H1 (cell line): ENCODE measurements at regions not wholly inside any gene's neighbourhood (a gene's known extent, or its start where the extent isn't known, plus 50 kb on each side); places are given as distances from the start of the nearest gene placed in this dataset.

Experiments
- CTCF ChIA-PET: fragments of 300-600 bp; sonication (Branson Sonifier 250); formaldehyde crosslinking; loops from one replicate; lab custom pipeline; 2021; ENCODE audit not compliant: partially characterized antibody; lab: Charles Lee
- POLR2A ChIA-PET: fragments of 300-600 bp; sonication (Branson Sonifier 250); formaldehyde crosslinking; loops from one replicate; lab custom pipeline; 2021; ENCODE audit warnings: inconsistent platforms; ENCODE audit not compliant: partially characterized antibody; lab: Charles Lee
- DNase-seq, 2 experiments: peaks; one replicate each; pipeline versions ENCODE4 v3.0.0 to v3.0.0-alpha.2; 2010 to 2022; ENCODE audit warnings: low spot score in 2 of 2, low read depth in 1 of 2, mixed read lengths in 1 of 2
- FAIRE-seq: peaks from 2 replicates; lab custom pipeline; 2011; peaks lifted over from hg19 to GRCh38; lab: Jason Lieb, UNC
- H2AFZ ChIP-seq: 2 replicates; pipeline ENCODE4 v1.8.1; 2012; ENCODE audit warnings: low read length, inconsistent platforms
- H2AK5ac ChIP-seq: 2 replicates; pipeline ENCODE4 v1.6.1; 2013; ENCODE audit warnings: low read depth, low read length
- H2BK120ac ChIP-seq: replicated peaks from 2 replicates; pipeline ENCODE3; 2013; ENCODE audit warnings: low read depth, low read length, inconsistent platforms
- H2BK12ac ChIP-seq: 2 replicates; pipeline ENCODE4 v1.6.1; 2013; ENCODE audit warnings: low read depth, low read length
- H2BK15ac ChIP-seq: 2 replicates; pipeline ENCODE4 v1.6.1; 2013; ENCODE audit warnings: low read length
- H2BK20ac ChIP-seq: 2 replicates; pipeline ENCODE4 v1.6.1; 2013; ENCODE audit warnings: low read length
- H2BK5ac ChIP-seq: 2 replicates; pipeline ENCODE4 v1.6.1; 2013; ENCODE audit warnings: low read depth, low read length
- H3K14ac ChIP-seq: 2 replicates; pipeline ENCODE4 v1.6.1; 2013; ENCODE audit warnings: inconsistent platforms; ENCODE audit not compliant: insufficient read length
- H3K18ac ChIP-seq: 2 replicates; pipeline ENCODE4 v1.6.1; 2013; ENCODE audit warnings: low read length; ENCODE audit errors: extremely low read depth
- H3K23ac ChIP-seq: 2 replicates; pipeline ENCODE4 v1.6.1; 2013; ENCODE audit warnings: inconsistent platforms; ENCODE audit not compliant: insufficient read length
- H3K23me2 ChIP-seq: 2 replicates; pipeline ENCODE4 v1.6.1; 2013; ENCODE audit warnings: low read depth, low read length
- H3K27ac ChIP-seq: 2 replicates; pipeline ENCODE4 v1.6.1; 2011; ENCODE audit warnings: low read depth, low read length, inconsistent platforms
- H3K27me3 ChIP-seq, 4 experiments: replicated peaks in 1 of 4; 1 replicate in 1 of 4; 2 replicates in 3 of 4; pipeline versions ENCODE4 v1.6.1 to v1.8.1; 2011 to 2013; ENCODE audit warnings: low read length in 3 of 4, mild to moderate bottlenecking in 3 of 4, inconsistent platforms in 2 of 4, mixed read lengths in 2 of 4, moderate library complexity in 1 of 4; ENCODE audit not compliant: control insufficient read depth in 3 of 4, insufficient read depth in 3 of 4; ENCODE audit errors: extremely low read depth in 1 of 4
- H3K36me3 ChIP-seq, 4 experiments: 2 replicates each; pipeline versions ENCODE4 v1.6.1 to v1.8.1; 2011 to 2013; ENCODE audit warnings: mild to moderate bottlenecking in 4 of 4, low read length in 3 of 4, moderate library complexity in 2 of 4, control low read depth in 1 of 4, inconsistent platforms in 1 of 4; ENCODE audit not compliant: insufficient read depth in 4 of 4, control insufficient read depth in 2 of 4
- H3K4ac ChIP-seq: replicated peaks from 2 replicates; pipeline ENCODE3; 2013; ENCODE audit warnings: low read length, low read depth, mixed read lengths, inconsistent platforms; ENCODE audit not compliant: insufficient read length
- H3K4me1 ChIP-seq, 4 experiments: replicated peaks in 1 of 4; 1 replicate in 1 of 4; 2 replicates in 3 of 4; pipeline versions ENCODE4 v1.6.1 to v1.8.1; 2011 to 2013; ENCODE audit warnings: low read length in 3 of 4, inconsistent platforms in 2 of 4, mixed read lengths in 1 of 4; ENCODE audit not compliant: insufficient read depth in 4 of 4, control insufficient read depth in 3 of 4
- H3K4me2 ChIP-seq, 2 experiments: 2 replicates each; pipeline versions ENCODE4 v1.6.1 to v1.8.1; 2011 to 2013; ENCODE audit warnings: low read depth in 2 of 2, low read length in 2 of 2, control low read depth in 1 of 2, inconsistent platforms in 1 of 2, mild to moderate bottlenecking in 1 of 2; ENCODE audit not compliant: insufficient read depth in 1 of 2
- H3K4me3 ChIP-seq, 4 experiments: fragments of 200-600, 300-600 bp in 1 of 4; sonication (generic), shearing (Covaris generic), sonication (Bioruptor Twin) in 1 of 4; 2 replicates each; pipeline versions ENCODE4 v1.5.1 to v1.8.1; 2011 to 2016; ENCODE audit warnings: low read length in 4 of 4, low read depth in 3 of 4, control low read depth in 2 of 4, inconsistent platforms in 2 of 4, mild to moderate bottlenecking in 2 of 4, mixed read lengths in 1 of 4, moderate library complexity in 1 of 4; ENCODE audit not compliant: insufficient read depth in 2 of 4; ENCODE audit errors: extremely low read depth in 1 of 4
- H3K56ac ChIP-seq: replicated peaks from 2 replicates; pipeline ENCODE3; 2013; ENCODE audit warnings: low read depth, mild to moderate bottlenecking, mixed read lengths, low read length, inconsistent platforms; ENCODE audit not compliant: insufficient read length
- H3K79me1 ChIP-seq: 2 replicates; pipeline ENCODE4 v1.6.1; 2013; ENCODE audit warnings: low read depth, low read length, control low read depth
- H3K79me2 ChIP-seq, 2 experiments: 2 replicates each; pipeline versions ENCODE4 v1.6.1 to v1.8.1; 2012 to 2013; ENCODE audit warnings: low read length in 2 of 2, mild to moderate bottlenecking in 2 of 2, inconsistent platforms in 1 of 2; ENCODE audit not compliant: insufficient read depth in 2 of 2, control insufficient read depth in 1 of 2
- H3K9ac ChIP-seq, 4 experiments: replicated peaks in 1 of 4; 1 replicate in 1 of 4; 2 replicates in 3 of 4; pipeline versions ENCODE4 v1.6.1 to v1.8.1; 2011 to 2013; ENCODE audit warnings: low read depth in 3 of 4, low read length in 3 of 4, control low read depth in 2 of 4, mild to moderate bottlenecking in 2 of 4, moderate library complexity in 2 of 4, inconsistent platforms in 1 of 4; ENCODE audit errors: extremely low read depth in 1 of 4
- H3K9me3 ChIP-seq, 2 experiments: 2 replicates each; pipeline versions ENCODE4 v1.6.1 to v1.8.1; 2012 to 2013; ENCODE audit warnings: mild to moderate bottlenecking in 2 of 2, moderate library complexity in 2 of 2, control low read depth in 1 of 2, inconsistent platforms in 1 of 2, low read depth in 1 of 2, low read length in 1 of 2, mixed read lengths in 1 of 2; ENCODE audit not compliant: insufficient read depth in 2 of 2
- H4K20me1 ChIP-seq, 2 experiments: replicated peaks in 1 of 2; 2 replicates each; pipeline versions ENCODE3 to v1.8.1; 2011 to 2013; ENCODE audit warnings: inconsistent platforms in 2 of 2, low read length in 2 of 2, mild to moderate bottlenecking in 1 of 2; ENCODE audit not compliant: insufficient read depth in 2 of 2, control insufficient read depth in 1 of 2
- H4K5ac ChIP-seq: 2 replicates; pipeline ENCODE4 v1.6.1; 2013; ENCODE audit warnings: low read length, low read depth, mixed read lengths, inconsistent platforms; ENCODE audit not compliant: insufficient read length
- H4K8ac ChIP-seq: 2 replicates; pipeline ENCODE4 v1.8.0; 2013; ENCODE audit warnings: mild to moderate bottlenecking, moderate library complexity, low read length, inconsistent platforms; ENCODE audit not compliant: insufficient read depth; ENCODE audit errors: extremely low read depth
- H4K91ac ChIP-seq: replicated peaks from 2 replicates; pipeline ENCODE3; 2013; ENCODE audit warnings: low read length, mixed read lengths, inconsistent platforms; ENCODE audit not compliant: insufficient read length
- CBX5 ChIP-seq: fragments of 300-800, 300-1000 bp; sonication (generic); IDR thresholded peaks from 2 replicates; pipeline ENCODE4 v1.7.1; 2016; ENCODE audit warnings: antibody characterized with exemption, low read length, low read depth
- CHD1 ChIP-seq: IDR thresholded peaks from 2 replicates; pipeline ENCODE4 v1.6.1; 2012; ENCODE audit warnings: low read depth, low read length, improper control_type of control experiment
- EP300 ChIP-seq, 2 experiments: IDR thresholded peaks; 1 replicate in 1 of 2; 2 replicates in 1 of 2; pipeline ENCODE4 v1.6.1; 2011 to 2012; ENCODE audit warnings: low read depth in 2 of 2, low read length in 2 of 2, mild to moderate bottlenecking in 2 of 2, borderline replicate concordance in 1 of 2, inconsistent platforms in 1 of 2, moderate library complexity in 1 of 2
- KDM1A ChIP-seq: fragments of 200-600, 300-600 bp; sonication (generic); IDR thresholded peaks from 2 replicates; pipeline ENCODE4 v1.7.1; 2016; ENCODE audit warnings: mild to moderate bottlenecking, low read length, borderline replicate concordance
- SP2 ChIP-seq: IDR thresholded peaks from 2 replicates; pipeline ENCODE4 v1.6.1; 2012; ENCODE audit warnings: mild to moderate bottlenecking, low read length, inconsistent platforms
- TAF1 ChIP-seq: IDR thresholded peaks from 2 replicates; pipeline ENCODE4 v1.6.1; 2011; ENCODE audit warnings: mild to moderate bottlenecking, low read depth, low read length
- ZNF274 ChIP-seq: IDR thresholded peaks from 2 replicates; pipeline ENCODE4 v1.7.0; 2012; ENCODE audit warnings: low read length, borderline replicate concordance; ENCODE audit errors: extremely low read depth
- WGBS, 2 experiments: shearing (Covaris generic) in 1 of 2; methylation state at CpG; one replicate each; pipeline versions ENCODE4 v1.1.6 to v1.1.7; 2013 to 2015; ENCODE audit warnings: low lambda C conversion rate in 2 of 2, mixed read lengths in 2 of 2, inconsistent platforms in 1 of 2, low coverage in 1 of 2, missing lambda C conversion rate in 1 of 2; ENCODE audit not compliant: insufficient replicate concordance in 2 of 2, insufficient coverage in 1 of 2, insufficient read length in 1 of 2; ENCODE audit errors: extremely low coverage in 1 of 2, missing lambda C conversion rate in 1 of 2; 5-methylcytosine and 5-hydroxymethylcytosine counted together

GRCh38 chr13:38535261-38535660 lies 151.6 kb upstream of the FREM2 start:
- Histone ChIP-seq H3K23me2 (no peaks in the 10 kb centered on the region), H3K79me2 (no peaks in the 10 kb centered on the region), H3K23ac (no peak overlapping the region), H3K36me3 (no peaks in the 10 kb centered on the region), H4K20me1 (no peaks in the 10 kb centered on the region), H2BK12ac (no peak overlapping the region), H3K27ac (no peak overlapping the region), H2BK20ac (no peak overlapping the region), H3K79me1 (no peaks in the 10 kb centered on the region), H4K5ac (no peak overlapping the region), H3K9ac (no peak overlapping the region), H3K27me3 (no peaks in the 10 kb centered on the region), H3K4me3 (no peak overlapping the region), H3K4me2 (no peak overlapping the region), H4K8ac (no peak overlapping the region), H2AK5ac (no peak overlapping the region), H3K18ac (no peak overlapping the region), H3K14ac (no peak overlapping the region), H4K91ac (no peak overlapping the region), H2BK5ac (no peak overlapping the region), H3K4ac (no peak overlapping the region), H2BK15ac (no peak overlapping the region), H2AFZ (no peak overlapping the region), H2BK120ac (no peak overlapping the region), H3K4me1 (no peaks in the 10 kb centered on the region), H3K9me3 (no peaks in the 10 kb centered on the region), H3K56ac (no peak overlapping the region)
- no peak for TF ChIP-seq TAF1
- TF ChIP-seq CHD1, result no peak
- TF ChIP-seq EP300 (IDR thresholded peaks at IDR 0.05; ENCODE audit: borderline replicate concordance in 1 of 2, low read depth in 2 of 2, low read length in 2 of 2), result no peak
- TF ChIP-seq KDM1A, result no peak
- TF ChIP-seq CBX5, result no peak
- no peak for TF ChIP-seq ZNF274
- no peak for TF ChIP-seq SP2
- DNase-seq (no peak), FAIRE-seq (no peak)
- ChIA-PET POLR2A (no interaction called here), CTCF (interaction anchor here (1.4 kb wide), 1 partner anchor 47 kb away, joined by 3 read pairs; no protein-coding TSS in a partner anchor)
- 90% methylated on average over 7 of the region's 7 CpGs; no CpG with 5 or more reads in 1 of the 2 experiments for WGBS, 2 experiments
